HTR-8/SVneo (cell line): ENCODE measurements at regions not wholly inside any gene's neighbourhood (a gene's known extent, or its start where the extent isn't known, plus 50 kb on each side); places are given as distances from the start of the nearest gene placed in this dataset.
A peak's percentile ranks its signal among the peaks of the same experiment; 100 is the strongest.

Experiments
- DNase-seq: peaks from one replicate; pipeline ENCODE4 v3.0.0; 2011; ENCODE audit warnings: low spot score, mixed read lengths; ENCODE audit not compliant: insufficient read length
- FAIRE-seq: peaks from 2 replicates; lab custom pipeline; 2011; peaks lifted over from hg19 to GRCh38; lab: Jason Lieb, UNC

DNA sequence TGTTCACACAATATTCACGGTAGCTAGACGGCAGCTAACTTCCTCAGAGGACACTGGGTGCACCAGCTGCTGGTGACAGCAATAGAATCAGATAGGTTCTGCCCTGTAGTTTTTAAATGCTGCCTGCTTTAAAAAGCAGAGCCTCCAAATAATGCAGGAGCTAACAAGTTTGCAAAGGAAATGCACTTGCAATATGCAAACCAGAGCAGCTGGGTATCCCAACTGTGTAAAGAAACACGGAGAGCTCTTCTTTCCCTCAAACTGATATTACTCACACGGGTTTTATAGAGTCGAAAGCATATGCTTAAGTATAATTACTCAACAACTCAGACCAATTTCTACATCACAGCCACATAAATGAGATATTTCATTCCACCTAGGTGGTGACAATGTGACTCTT lies 432.7 kb downstream of the TFAP2A start:
- DNase-seq (no peak), FAIRE-seq (no peak)

GRCh38 chr6:9979996-9980395 lies 434.9 kb downstream of the TFAP2A start:
- DNase-seq, result no peak

DNA sequence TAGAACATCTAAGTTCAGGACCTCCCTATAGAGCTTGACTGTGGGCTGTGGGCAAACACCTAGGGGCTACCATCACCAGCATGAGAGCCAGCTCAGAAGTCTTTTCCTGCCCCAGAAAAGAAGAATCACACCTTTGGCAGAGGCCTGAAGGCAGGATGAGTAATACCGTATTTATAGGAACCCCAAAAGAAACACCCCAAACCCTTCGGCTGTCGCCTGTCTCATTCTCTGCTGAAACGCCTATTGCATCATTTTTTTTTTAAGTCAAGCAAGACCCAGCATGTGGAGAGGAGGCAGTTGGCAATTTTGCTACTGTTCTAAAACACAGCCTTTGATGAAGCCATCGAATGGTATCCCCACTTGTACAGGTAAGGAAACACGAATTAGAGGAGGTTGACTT lies 436.4 kb downstream of the TFAP2A start:
- FAIRE-seq, result peak; percentile 26
- no peak for DNase-seq

More at GRCh38 chr6:9979996-9980395, 434.9 kb downstream of the TFAP2A start:
- no peak for FAIRE-seq

DNA sequence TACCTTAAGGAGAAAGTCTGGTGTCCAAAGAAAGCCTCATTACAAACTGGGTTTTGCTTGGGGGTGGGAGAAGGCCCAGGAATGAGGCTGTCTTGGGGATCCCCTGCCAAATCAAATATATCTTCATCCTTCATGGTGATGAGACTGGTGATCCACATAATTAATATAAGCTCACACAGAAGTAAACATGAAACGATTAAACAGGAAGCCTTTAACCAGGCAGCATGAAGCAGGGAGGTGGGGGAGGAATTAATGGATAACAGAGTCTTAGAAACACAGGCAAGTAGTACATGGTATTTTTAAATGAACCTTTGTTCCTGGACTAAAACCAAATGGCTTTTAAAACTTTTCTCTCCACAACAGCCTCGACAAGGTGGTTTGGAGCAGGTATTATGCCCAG lies 437.5 kb downstream of the TFAP2A start:
- DNase-seq, result no peak

GRCh38 chr6:9961646-9962045 lies 453.2 kb downstream of the TFAP2A start:
- FAIRE-seq (no peak), DNase-seq (no peak)

More for the DNA sequence above, 437.5 kb downstream of the TFAP2A start:
- no peak for FAIRE-seq

DNA sequence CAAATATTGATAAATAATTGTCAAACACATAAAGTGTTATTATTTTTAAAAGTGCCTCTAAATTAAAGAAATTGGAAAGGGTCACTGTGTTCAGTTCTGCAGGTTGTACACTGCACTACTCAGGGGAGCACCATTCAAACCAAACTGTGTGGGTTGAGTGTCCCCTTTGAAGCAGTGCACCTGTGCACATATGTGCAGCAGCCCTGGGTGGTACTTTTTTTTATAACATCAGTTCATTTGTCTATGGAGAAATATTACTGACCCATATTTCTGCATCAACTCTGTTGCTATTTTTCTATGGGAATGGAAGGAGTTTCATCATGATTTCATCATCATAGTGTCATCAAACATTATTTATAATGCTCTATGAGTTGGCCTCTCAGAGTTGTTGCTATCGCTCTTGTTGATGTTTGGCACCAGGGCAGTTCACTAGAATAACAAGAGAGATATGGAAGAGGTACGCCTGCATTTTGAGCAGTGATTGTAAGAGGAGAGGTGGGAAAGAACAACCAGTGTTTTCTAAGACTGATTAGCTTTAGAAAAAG lies 457.6 kb downstream of the TFAP2A start:
- no peak for DNase-seq
- no peak for FAIRE-seq

DNA sequence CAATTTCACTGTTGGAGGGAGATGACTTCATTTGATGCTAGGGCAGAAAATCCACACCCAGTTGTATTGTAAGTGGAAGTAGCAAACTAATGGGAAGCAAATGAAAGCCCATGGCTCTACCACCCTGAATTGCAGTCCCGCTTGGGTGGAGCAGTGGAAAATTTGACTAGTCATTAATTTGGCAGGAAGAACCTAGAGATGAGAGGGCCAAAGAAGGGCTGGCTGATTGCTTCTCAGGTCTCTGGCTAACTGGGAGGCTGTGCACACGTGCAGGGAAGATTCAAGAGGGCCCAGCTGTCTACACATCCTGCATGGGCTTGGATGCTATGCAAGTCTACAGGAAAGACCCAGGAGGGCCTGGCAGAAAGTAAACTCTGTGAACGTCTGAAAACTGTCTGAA lies 466.2 kb downstream of the TFAP2A start:
- DNase-seq (no peak), FAIRE-seq (no peak)

- no peak for FAIRE-seq
- DNase-seq, result no peak
Observed at GRCh38 chr6:9943986-9944385, 470.9 kb downstream of the TFAP2A start.

DNA sequence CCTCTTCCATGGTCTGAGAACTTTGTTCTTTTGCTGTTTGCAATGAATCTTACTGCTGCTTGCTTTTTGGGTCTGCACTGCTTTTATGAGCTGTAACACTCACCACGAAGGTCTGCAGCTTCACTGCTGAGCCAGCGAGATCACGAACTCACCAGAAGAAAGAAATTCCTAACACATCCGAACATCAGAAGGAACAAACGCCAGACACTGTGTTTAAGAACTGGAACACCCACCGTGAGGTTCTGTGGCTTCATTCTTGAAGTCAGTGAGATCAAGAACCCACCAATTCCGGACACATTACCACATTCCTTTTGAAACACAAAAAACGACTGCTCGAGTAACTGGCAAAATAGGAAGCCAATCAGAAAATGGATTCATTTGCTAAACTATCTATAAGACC lies 471.8 kb downstream of the TFAP2A start:
- DNase-seq (no peak), FAIRE-seq (no peak)

DNA sequence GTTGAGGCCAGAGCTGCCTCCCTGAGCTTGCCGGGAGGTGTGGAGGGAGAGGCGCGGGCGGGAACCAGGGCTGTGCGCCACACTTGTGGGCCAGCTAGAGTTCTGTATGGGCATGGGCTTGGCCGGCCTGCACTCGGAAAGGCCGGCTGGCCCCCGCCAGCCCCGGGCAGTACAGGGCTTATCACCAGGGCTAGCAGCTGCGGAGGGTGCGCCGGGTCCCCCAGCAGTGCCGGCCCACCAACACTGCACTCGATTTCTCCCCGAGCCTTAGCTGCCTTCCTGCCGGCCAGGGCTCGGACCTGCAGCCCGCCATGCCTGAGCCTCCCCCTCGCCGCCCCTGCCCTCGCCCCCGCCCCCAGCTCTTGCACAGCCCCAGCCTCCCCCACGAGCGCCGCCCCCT lies 472.7 kb downstream of the TFAP2A start:
- DNase-seq (no peak), FAIRE-seq (no peak)

GRCh38 chr6:9938801-9939200 lies 476.1 kb downstream of the TFAP2A start:
- FAIRE-seq (no peak), DNase-seq (no peak)

- DNase-seq (no peak), FAIRE-seq (no peak)
Observed at GRCh38 chr6:9937031-9937763, 477.7 kb downstream of the TFAP2A start.

DNA sequence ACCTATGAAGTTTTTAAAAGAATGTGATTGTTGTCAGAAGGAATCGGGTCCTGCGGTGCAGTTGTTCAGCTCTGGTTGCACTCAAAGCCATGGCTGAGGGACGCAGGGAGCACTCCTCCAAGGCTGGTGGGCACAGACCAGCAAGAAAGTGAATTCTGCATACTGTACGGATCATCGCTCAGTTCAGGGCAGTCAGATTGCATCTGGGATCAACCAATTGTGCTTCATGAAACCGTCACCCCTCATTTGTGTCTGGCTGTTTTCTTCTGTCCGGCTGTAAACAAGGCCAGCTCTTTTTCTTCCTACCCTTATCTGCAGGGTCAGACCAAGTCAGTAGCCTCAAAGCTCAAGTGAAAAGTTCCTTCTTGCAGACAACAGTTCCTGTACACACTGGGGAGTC lies 478.3 kb downstream of the TFAP2A start:
- FAIRE-seq (no peak), DNase-seq (no peak)

- DNase-seq (no peak), FAIRE-seq (no peak)
Observed at GRCh38 chr6:9933677-9934076, 481.2 kb downstream of the TFAP2A start.

- FAIRE-seq, result peak; percentile 33
Observed at GRCh38 chr6:9927275-9927674, 487.6 kb downstream of the TFAP2A start.

GRCh38 chr6:9924971-9925370 lies 489.9 kb downstream of the TFAP2A start:
- no peak for DNase-seq
- no peak for FAIRE-seq

More at GRCh38 chr6:9927275-9927674, 487.6 kb downstream of the TFAP2A start:
- no peak for DNase-seq

DNA sequence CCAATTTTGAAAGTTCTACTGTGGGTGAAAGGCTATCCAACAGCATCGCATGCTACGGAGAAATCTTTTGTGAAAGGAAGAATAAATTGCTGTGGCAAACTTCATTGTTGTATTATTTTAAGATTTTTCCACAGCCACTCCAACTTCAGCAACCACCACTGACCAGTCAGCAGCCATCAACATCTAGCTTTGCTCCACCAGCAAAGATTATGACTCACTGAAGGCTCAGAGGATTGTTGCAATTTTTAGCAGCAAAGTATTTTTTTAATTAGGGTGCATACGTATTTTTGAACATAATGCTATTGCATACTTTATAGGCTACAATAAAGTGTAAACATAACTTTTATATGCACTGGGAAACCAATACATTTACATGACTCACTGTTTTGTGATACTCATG lies 493.5 kb downstream of the TFAP2A start:
- FAIRE-seq, result no peak

DNA sequence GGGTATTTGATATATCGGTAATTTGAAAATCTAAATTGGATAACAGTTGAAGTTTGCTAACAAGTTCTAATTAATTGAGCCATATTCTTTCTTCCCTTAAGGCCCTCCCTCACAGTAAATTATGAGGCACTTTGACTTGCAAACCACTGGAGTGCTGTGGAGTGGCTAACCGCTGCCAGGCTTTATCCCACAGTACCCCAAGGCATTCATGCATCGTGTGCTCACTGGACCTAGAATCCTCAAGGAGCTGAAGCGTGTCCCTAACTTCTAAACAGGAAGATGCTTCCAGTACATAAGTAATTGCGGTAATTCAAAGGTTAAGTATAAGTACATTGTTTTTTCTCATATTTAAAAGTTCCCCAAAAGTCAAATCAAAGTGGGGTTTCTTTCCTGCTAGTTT lies 499.9 kb downstream of the TFAP2A start:
- no peak for FAIRE-seq
- DNase-seq, result no peak

More for the DNA sequence above, 493.5 kb downstream of the TFAP2A start:
- no peak for DNase-seq

GRCh38 chr6:9901376-9901775 lies 513.5 kb downstream of the TFAP2A start:
- DNase-seq (no peak), FAIRE-seq (no peak)

DNA sequence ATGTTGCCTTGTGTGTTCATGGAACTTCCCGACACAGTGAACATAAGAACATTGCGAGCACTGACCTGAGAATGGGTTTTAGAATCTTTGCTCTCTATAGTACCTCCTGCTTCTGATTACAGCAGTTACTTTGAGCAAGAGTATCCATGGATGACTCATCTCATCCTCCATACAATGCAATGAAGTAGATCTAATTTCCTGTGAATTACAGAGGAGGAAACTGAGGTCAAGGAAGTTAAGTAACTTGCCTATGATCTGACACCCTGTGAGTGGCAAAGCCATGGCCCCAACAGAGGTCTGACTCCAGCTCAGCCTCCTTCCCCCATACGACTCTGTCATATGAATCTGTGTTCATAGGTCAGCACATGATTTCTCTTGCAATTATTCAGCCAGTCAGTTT lies 518.1 kb downstream of the TFAP2A start:
- FAIRE-seq (no peak), DNase-seq (no peak)

DNA sequence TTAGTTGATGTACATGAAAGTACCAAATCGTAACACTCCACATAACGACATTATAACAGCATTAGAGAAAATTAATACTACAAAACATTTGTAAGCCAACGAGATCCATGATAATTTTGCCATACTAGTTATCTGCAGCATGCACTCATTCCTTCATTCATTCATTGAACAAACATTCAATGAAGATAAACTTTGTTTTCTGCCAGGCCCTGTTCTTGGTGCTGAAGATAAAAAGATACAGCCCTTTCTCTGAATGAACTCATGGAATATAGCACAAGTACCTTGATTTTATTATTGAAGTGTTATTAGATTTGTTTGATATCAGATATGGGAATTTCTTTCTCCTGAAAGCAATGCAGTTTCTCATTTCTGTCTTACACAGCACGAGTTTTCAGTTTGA lies 524.0 kb downstream of the TFAP2A start:
- no peak for FAIRE-seq
- no peak for DNase-seq

- DNase-seq (no peak), FAIRE-seq (no peak)
Observed at GRCh38 chr6:9890469-9890868, 524.4 kb downstream of the TFAP2A start.
